ENCODE measurements at regions not wholly inside any gene's neighbourhood (a gene's known extent, or its start where the extent isn't known, plus 50 kb on each side); places are given as distances from the start of the nearest gene placed in this dataset.
A peak's percentile ranks its signal among the peaks of the same experiment; 100 is the strongest.

- no peak overlapping the region for H3K4me3 Mint-ChIP-seq (ENCODE audit: unreplicated experiment)
Measured at GRCh38 chr13:23510979-23511735, 59.1 kb upstream of the TNFRSF19 start.

GRCh38 chr13:23512762-23513395 lies 57.3 kb upstream of the TNFRSF19 start:
- H3K27ac Mint-ChIP-seq (ENCODE audit: unreplicated experiment), result no peak overlapping the region

More at GRCh38 chr13:23510979-23511735, 59.1 kb upstream of the TNFRSF19 start:
- peaks cover 31% of the 10 kb centered on the region for H3K4me1 Mint-ChIP-seq (ENCODE audit: low read depth)
- DNase-seq (ENCODE audit: low spot score), result no peak
- no peak overlapping the region for H3K27ac Mint-ChIP-seq (ENCODE audit: unreplicated experiment)
- peaks cover 3% of the 10 kb centered on the region for H3K27me3 Mint-ChIP-seq (ENCODE audit: low read depth)
- TF ChIP-seq CTCF (IDR thresholded peaks at IDR 0.05), result peak; percentile 71
- no peaks in the 10 kb centered on the region for H3K9me3 Mint-ChIP-seq (ENCODE audit: low read depth)
- no peaks in the 10 kb centered on the region for H3K36me3 Mint-ChIP-seq (ENCODE audit: low read depth)

DNA sequence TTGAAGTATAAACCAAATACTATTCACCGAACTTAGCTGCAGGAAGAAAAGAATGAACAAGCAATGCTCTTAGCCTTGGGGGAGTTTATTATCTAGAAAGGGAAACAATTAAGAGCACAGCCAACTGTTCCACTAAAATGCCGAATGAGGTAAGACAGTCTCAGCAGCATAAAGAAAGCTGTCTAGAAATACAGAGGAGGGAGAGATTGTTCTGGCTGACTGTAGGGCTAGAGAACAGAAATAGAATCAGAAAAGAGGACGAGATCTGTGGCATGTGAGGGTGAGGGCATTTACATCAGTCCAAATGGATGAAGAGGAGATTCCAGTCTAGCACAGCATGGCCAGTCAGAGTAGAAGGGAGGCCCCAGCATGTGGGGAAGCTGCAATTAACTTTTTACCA lies 56.8 kb upstream of the TNFRSF19 start:
- no peaks in the 10 kb centered on the region for H3K36me3 Mint-ChIP-seq (ENCODE audit: low read depth)
- H3K9me3 Mint-ChIP-seq (ENCODE audit: low read depth), result no peaks in the 10 kb centered on the region
- H3K27me3 Mint-ChIP-seq (ENCODE audit: low read depth), result peaks cover 3% of the 10 kb centered on the region
- no peak for TF ChIP-seq CTCF (IDR thresholded peaks at IDR 0.05)
- H3K4me3 Mint-ChIP-seq (ENCODE audit: unreplicated experiment), result no peak overlapping the region
- H3K27ac Mint-ChIP-seq (ENCODE audit: unreplicated experiment), result no peak overlapping the region
- H3K4me1 Mint-ChIP-seq (ENCODE audit: low read depth), result peaks cover 21% of the 10 kb centered on the region
- DNase-seq (ENCODE audit: low spot score), result no peak

More at GRCh38 chr13:23512762-23513395, 57.3 kb upstream of the TNFRSF19 start:
- no peak overlapping the region for H3K4me3 Mint-ChIP-seq (ENCODE audit: unreplicated experiment)
- peaks cover 3% of the 10 kb centered on the region for H3K27me3 Mint-ChIP-seq (ENCODE audit: low read depth)
- no peak for DNase-seq (ENCODE audit: low spot score)
- no peaks in the 10 kb centered on the region for H3K36me3 Mint-ChIP-seq (ENCODE audit: low read depth)
- no peaks in the 10 kb centered on the region for H3K9me3 Mint-ChIP-seq (ENCODE audit: low read depth)
- TF ChIP-seq CTCF (IDR thresholded peaks at IDR 0.05), result peak; percentile 53
- peaks cover 21% of the 10 kb centered on the region for H3K4me1 Mint-ChIP-seq (ENCODE audit: low read depth)

DNA sequence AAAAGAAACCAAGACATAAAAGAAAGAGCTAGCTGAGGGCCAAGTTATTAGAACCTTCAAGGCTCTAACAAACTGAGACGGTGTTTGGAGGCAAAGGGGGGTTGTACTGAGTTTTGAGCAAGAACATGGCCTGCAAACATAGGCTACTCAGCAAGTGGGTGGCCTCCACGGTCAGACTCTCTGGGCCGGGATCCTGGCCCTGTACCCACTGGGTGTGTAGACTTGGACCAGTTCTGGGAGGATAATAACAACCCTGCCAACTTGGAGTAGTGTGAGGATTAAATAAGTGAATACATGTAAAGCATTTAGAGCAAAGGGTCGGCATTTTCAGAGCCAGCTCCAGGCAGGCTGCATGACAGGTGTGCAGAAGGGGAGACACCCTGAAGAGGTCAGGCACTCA lies 56.1 kb upstream of the TNFRSF19 start:
- Mint-ChIP-seq H3K4me3 (ENCODE audit: unreplicated experiment) (no peak overlapping the region), H3K4me1 (ENCODE audit: low read depth) (peaks cover 21% of the 10 kb centered on the region), H3K27me3 (ENCODE audit: low read depth) (peaks cover 3% of the 10 kb centered on the region), H3K9me3 (ENCODE audit: low read depth) (no peaks in the 10 kb centered on the region), H3K27ac (ENCODE audit: unreplicated experiment) (no peak overlapping the region), H3K36me3 (ENCODE audit: low read depth) (no peaks in the 10 kb centered on the region)
- no peak for DNase-seq (ENCODE audit: low spot score)
- no peak for TF ChIP-seq CTCF (IDR thresholded peaks at IDR 0.05)

DNA sequence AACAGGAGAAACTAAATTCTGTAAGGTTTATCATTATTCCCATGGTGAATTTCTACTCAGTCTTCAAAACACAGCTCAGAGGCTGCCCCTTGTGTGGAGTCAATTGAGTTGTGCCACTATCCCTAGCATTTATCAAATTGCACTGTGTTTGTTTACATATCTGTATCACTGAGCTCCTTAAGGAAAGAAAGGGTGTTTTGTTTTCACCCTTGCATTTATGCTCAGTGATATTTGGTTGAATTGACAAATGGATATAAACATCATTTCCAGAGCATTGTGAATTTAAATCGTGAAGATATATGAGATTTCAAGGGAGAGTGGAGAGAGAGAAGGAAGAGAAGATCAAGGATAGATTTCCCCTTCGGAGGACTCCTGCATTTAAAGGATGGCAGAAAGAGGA lies 55.1 kb upstream of the TNFRSF19 start:
- no peaks in the 10 kb centered on the region for H3K9me3 Mint-ChIP-seq (ENCODE audit: low read depth)
- H3K36me3 Mint-ChIP-seq (ENCODE audit: low read depth), result no peaks in the 10 kb centered on the region
- no peak for TF ChIP-seq CTCF (IDR thresholded peaks at IDR 0.05)
- no peak overlapping the region for H3K27ac Mint-ChIP-seq (ENCODE audit: unreplicated experiment)
- H3K4me3 Mint-ChIP-seq (ENCODE audit: unreplicated experiment), result no peak overlapping the region
- H3K27me3 Mint-ChIP-seq (ENCODE audit: low read depth), result peaks cover 3% of the 10 kb centered on the region
- H3K4me1 Mint-ChIP-seq (ENCODE audit: low read depth), result peaks cover 20% of the 10 kb centered on the region
- DNase-seq (ENCODE audit: low spot score), result no peak
